Right lobe of liver (tissue), 4 donors: ENCODE measurements at regions not wholly inside any gene's neighbourhood (a gene's known extent, or its start where the extent isn't known, plus 50 kb on each side); places are given as distances from the start of the nearest gene placed in this dataset.

Source experiments
- POLR2A ChIP-seq: fragments of 450-650 bp; IDR thresholded peaks from one replicate; pipeline ENCODE4 v1.6.1; 2017; ENCODE audit warnings: antibody characterized with exemption, mild to moderate bottlenecking
- TF ChIP-seq, protein P1 (sequence below), 4 donors: fragments of 200-600 bp in 3 of 4; fragments of 450-650 bp in 1 of 4; IDR thresholded peaks; one replicate each; pipeline versions ENCODE4 v1.5.1 to v1.8.0; 2016 to 2022; ENCODE audit warnings: antibody characterized with exemption in 4 of 4, mild to moderate bottlenecking in 2 of 4
- donor health status: DM: no; HTN: no; CAD: no.
- donor health status: DM: no; HTN: no; CAD: no.
- donor health status: DM: no; HTN: yes; CAD: no.

GRCh38 chr13:34257966-34258365 lies 440.0 kb downstream of the RFC3 start:
- TF ChIP-seq POLR2A = no peak
- TF ChIP-seq, protein P1, sequence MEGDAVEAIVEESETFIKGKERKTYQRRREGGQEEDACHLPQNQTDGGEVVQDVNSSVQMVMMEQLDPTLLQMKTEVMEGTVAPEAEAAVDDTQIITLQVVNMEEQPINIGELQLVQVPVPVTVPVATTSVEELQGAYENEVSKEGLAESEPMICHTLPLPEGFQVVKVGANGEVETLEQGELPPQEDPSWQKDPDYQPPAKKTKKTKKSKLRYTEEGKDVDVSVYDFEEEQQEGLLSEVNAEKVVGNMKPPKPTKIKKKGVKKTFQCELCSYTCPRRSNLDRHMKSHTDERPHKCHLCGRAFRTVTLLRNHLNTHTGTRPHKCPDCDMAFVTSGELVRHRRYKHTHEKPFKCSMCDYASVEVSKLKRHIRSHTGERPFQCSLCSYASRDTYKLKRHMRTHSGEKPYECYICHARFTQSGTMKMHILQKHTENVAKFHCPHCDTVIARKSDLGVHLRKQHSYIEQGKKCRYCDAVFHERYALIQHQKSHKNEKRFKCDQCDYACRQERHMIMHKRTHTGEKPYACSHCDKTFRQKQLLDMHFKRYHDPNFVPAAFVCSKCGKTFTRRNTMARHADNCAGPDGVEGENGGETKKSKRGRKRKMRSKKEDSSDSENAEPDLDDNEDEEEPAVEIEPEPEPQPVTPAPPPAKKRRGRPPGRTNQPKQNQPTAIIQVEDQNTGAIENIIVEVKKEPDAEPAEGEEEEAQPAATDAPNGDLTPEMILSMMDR (IDR thresholded peaks at IDR 0.05) = no peak
